Stimulated activated naive CD8-positive, alpha-beta T cell treated with anti-CD3 and anti-CD28 coated beads, Interleukin-15, Interleukin-2, amounts not matched to agents 100 U/mL and 50 U/mL, for 24 hours (primary cell): ENCODE measurements at regions not wholly inside any gene's neighbourhood (a gene's known extent, or its start where the extent isn't known, plus 50 kb on each side); places are given as distances from the start of the nearest gene placed in this dataset.
"Not testable (repeated sequence)": the region's sequence is repeated elsewhere in the genome, so short reads cannot be mapped to it uniquely, and the experiment has no call there.

Experiments used
- ATAC-seq: fragments of 150-1000 bp; cut with Tn5 transposase; one replicate; pipeline ENCODE4 v1.10.0; 2021
- DNase-seq: peaks from one replicate; pipeline ENCODE4 v3.0.0; 2021

DNA sequence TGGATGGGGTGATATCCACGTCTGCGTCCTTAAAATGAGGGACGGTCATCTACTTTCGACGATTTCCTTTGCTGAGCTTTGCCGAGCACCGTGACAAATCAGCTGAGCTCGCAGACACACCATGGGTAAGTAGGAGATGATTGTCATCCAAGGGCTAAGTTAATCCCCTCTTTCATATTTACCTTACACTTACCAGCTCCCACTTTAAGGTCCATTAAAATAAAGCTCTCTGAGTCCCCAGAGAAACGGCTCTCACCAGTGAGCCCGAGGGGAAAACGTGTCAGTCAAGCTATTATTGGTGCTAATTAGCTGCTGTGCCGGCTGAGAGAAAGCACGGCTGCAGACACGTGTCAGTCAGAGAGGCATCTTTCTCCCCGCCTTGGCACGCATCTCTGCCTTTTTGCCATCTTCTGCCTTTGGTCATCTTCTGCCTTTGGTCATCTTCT is 72.2 kb downstream of the CRLF2 start:
- no peak for DNase-seq

DNA sequence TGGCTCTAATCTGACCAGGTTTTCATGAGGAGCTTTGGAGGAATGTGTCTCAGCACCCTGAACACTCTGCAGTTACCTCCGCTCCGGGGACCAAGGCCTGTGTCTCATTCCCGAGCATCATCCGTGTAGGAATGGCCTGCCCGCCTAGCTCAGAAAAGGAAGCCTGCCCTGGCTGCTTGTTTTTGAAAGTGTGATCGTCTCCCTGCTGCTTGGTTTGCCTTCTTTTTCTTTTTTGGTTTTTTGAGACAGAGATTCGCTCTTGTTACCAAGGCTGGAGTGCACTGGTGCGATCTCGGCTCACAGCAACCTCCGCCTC is 73.3 kb downstream of the CRLF2 start:
- ATAC-seq: no peak
- DNase-seq: no peak

More for the DNA sequence above, 72.2 kb downstream of the CRLF2 start:
- no peak for ATAC-seq

DNA sequence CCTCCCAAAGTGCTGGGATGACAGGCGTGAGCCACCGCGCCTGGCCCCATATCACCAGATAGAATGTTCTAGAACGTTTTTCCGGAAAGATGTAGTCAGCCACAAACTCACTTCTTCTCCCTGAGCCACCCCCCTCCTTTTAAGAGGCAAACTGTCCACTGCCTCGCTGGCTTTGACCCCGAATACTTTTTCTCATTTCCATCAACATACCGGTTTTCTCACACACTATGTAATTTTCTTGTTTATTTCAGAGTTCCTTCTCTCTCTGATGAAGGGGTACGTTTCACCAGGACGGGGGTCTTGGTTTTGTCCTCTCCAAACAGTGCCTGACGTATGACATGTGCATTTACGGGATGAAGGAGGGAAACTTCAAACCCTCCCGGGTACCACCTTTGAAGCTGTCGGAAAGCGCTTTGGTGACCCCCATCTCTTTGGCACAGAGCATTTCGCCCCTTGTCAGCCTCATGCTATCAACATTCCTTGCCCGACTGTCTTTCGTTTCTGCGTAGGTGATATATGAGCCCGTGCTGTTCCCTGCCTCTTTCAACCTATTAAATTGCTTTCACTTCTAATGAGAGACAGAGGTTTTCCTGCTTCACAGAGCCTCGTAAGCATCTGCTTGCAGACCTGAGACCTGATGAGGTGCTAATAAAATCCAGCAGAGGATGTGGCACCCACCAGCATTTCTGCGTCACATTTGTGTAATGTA is 73.8 kb downstream of the CRLF2 start:
- DNase-seq (no peak), ATAC-seq (no peak)

DNA sequence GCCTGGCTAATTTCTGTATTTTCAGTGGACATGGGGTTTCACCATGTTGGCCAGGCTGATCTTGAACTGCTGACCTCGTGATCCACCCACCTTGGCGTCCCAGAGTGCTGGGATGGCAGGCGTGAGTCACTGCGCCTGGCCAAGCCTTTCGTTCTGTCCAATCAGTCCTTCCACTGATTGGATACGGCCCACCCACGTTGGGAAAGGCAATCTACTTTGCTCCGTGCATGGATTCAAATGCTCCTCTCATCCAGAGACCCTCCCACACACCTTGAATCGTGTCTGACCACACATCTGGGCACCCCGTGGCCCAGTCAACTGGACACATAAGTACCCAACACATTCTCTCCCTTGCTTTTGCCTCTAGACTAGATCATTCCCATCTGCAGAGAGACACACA is 74.9 kb downstream of the CRLF2 start:
- ATAC-seq (no peak), DNase-seq (no peak)

DNA sequence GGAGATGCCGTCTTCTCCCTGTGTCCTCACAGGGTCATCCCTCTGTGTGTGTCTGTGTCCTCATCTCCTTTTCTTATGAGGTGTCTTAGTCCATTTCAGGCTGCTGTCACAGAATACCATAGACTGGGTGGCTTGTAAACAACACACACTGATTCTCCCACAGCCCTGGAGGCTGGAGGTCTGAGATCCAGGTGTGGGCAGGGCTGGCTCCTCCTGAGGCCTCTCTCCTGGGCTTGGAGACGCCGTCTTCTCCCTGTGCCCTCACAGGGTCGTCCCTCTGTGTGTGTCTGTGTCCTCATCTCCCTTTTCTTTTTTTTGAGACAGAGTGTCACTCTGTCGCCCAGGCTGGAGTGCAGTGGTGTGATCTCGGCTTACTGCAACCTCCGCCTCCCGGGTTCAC is 75.9 kb downstream of the CRLF2 start:
- ATAC-seq, DNase-seq: not testable (repeated sequence)

DNA sequence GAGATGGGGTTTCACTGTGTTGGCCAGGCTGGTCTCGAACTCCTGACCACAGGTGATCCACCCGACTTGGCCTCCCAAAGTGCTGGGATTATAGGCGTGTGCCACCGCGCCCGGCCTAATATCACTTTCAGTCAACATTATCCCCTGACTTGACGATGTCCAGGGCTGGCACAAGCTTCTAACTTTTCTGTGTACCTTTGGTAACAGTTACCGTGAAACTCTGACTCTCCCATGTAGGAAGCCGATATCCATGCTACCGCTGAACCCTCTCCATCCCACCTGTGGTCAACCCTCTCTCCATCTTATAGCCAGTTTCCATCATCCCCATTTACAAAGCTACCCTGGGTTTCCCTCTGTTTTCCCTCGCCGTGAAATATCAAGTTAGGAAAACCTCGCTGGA is 77.5 kb downstream of the CRLF2 start:
- ATAC-seq (no peak), DNase-seq (no peak)

DNA sequence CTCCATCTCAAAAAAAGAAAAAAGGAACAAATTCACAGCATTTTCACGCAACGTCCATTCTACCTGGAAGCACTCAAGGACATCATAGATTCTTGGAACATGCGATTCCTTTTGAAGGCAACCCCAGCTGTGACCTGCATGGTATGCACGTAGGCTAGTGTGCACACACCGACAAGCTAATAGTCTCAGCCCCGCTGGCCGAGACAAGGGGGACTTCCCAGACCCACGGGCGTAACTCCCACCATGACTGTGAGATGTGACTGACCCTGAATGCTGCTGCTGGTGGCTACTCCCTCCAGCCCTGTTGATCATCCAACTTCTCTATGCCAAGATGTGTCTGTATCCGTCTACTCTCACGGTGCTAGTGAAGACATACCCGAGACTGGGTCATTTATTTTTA is 78.3 kb downstream of the CRLF2 start:
- DNase-seq (no peak), ATAC-seq (no peak)

DNA sequence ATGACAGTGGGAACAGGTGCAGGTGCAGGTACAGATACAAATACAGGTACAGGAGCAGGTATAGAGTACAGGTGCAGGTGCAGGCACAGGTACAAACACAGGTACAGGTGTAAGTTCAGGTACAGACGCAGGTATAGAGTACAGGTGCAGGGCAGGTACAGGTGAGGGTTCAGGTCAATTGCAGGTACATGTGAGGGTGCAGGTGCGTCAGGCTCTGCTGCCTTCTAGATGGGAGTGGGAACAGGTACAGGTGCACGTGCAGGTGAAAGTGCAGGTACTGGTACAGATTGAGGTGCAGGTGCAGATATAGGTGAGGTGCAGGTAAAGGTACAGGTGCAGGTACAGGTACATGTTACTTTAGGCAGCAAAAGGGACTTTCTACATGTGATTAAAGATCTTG is 85.7 kb downstream of the CRLF2 start:
- no peak for ATAC-seq

DNA sequence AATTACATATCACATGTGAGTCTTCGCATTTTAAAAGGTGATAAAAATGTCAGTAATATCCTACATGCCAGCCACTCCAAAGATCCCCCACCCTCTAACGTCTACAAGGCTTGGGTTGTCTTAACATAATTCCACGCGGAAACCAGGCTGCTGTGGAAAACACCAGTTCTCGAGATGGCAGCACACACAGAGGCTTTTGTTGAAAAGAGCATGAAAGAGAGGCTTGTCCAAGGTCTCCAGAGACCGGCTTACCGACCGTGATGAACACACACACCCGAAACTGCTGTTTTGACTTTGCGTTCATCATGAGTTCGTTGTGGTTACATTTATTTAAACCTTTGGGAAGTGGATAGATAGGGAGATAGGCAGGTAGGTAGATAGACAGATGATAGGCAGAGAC is 87.9 kb downstream of the CRLF2 start:
- no peak for DNase-seq
- ATAC-seq: no peak

More for the DNA sequence above, 85.7 kb downstream of the CRLF2 start:
- DNase-seq: no peak

DNA sequence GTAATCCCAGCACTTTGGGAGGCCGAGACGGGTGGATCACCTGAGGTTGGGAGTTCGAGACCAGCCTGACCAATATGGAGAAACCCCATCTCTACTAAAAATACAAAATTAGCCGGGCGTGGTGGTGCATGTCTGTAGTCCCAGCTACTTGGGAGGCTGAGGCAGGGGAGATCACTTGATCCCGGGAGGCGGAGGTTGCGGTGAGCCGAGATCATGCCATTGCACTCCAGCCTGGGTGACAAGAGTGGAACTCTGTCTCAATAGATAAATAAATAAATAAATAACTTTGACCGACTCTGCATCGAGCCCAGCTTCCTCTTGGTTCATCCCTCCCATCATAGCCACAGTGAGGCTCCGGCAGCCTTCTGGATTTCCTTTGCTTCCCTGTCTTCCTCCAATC is 89.6 kb downstream of the CRLF2 start:
- ATAC-seq, DNase-seq: not testable (repeated sequence)

DNA sequence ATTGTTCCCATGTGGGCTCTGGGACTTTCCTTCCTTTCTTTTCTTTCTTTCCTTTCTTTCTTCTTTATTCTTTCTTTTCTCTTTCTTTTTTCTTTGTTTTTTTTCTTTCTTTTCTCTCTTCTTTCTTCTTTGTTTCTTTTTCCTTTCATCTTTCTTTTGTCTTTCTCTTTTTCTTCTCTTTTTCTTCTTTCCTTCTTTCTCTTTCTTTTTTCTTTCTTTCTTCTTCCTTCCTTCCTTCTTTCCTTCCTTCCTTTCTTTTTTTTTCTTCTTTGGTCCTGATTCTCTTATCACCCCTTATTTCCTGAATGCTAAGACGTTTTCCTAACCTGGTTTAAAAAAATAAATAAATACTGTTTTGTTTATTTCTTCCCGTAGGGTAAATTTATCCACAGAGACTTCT is 93.2 kb downstream of the CRLF2 start:
- DNase-seq: no peak
- no peak for ATAC-seq

DNA sequence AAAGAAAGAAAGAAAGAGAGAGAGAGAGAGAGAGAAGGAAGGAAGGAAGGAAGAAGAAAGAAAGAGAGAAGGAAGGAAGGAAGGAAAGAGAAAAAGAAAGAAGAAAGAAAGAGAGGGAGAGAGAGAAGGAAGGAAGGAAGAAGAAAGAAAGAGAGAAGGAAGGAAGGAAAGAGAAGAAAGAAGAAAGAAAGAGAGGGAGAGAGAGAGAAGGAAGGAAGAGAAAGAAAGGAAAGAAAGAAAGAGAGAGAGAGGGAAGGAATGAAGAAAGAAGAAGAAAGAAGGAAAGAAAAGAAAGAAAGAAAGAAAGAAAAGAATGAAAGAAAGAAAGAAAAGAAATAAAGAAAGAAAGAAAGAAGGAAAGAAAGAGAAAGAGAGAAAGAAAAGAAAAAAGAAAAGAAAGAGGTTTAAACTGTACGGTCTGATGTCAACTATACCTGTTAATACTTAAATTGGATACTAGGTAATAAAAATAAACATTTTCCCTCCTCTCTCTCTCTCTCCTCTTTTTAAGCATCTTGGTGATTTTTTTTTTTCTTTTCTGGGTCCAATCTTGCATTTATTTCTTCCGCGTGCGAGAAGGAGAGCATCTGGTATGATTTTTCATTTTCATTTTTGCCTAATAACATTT is 93.8 kb downstream of the CRLF2 start:
- DNase-seq (no peak), ATAC-seq (no peak)

DNA sequence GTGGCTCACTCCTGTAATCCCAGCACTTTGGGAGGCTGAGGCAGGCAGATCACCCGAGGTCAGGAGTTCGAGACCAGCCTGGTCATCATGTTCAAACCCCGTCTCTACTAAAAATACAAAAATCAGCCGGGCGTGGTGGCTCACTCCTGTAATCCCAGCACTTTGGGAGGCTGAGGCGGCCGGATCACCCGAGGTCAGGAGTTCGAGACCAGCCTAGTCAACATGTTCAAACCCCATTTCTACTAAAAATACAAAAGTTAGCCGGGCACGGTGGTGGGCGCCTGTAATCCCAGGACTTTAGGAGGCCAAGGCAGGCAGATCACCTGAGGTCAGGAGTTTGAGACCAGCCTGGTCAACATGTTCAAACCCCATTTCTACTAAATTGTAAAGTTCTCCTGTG is 97.0 kb downstream of the CRLF2 start:
- DNase-seq, ATAC-seq: not testable (repeated sequence)

DNA sequence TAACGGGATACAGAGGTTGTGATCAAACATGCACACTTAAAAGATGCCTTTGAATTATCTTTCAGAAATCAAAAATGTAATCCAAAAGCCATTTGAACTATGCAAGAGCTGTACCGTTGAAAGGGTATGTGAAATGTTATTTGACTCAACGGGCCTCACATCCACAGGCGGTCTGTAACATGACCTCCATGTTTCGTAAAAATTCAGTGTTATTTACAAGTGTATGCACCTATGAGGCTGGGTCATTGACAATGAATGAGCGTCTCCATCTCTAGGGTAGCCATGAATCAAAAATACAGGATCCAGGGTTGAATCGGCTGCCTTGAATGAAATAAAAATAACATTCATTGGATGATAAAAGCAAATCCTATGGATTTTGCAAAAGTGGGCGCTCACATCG is 100.1 kb downstream of the CRLF2 start:
- DNase-seq: no peak
- ATAC-seq: no peak

DNA sequence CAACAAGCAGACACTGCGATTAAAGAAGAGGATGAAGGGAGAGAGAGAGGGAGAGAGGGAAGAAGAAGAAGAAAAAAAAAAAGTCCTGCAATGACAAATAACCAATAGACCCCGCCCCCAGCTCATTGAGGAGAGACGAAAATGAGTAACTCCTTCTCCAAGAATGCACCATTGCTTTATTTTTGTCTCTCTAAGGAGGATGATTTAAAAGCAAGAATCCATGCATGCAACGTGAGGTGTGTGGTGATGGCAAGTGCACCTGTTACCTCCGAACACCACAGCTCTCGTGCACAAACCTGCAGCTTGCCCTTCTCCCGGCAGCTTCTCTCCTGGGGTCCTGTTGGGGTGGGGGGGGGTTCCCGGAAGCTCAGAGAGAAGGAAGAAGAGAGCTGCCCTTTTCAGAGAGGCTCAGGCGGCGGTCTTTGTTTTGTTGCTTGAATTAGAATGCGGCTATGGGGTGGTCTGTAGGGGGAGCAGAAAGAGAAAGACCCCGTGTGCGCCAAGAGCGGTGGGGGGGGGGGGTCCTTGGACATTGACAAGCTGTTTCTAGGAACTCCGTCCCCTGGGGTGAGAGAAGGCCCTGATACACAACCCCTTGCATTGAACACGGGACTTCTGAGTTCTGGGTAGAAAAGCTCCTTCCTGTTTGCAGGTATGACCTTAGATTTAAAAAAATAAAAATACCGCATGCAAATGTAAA is 100.7 kb downstream of the CRLF2 start:
- ATAC-seq: no peak
- no peak for DNase-seq

DNA sequence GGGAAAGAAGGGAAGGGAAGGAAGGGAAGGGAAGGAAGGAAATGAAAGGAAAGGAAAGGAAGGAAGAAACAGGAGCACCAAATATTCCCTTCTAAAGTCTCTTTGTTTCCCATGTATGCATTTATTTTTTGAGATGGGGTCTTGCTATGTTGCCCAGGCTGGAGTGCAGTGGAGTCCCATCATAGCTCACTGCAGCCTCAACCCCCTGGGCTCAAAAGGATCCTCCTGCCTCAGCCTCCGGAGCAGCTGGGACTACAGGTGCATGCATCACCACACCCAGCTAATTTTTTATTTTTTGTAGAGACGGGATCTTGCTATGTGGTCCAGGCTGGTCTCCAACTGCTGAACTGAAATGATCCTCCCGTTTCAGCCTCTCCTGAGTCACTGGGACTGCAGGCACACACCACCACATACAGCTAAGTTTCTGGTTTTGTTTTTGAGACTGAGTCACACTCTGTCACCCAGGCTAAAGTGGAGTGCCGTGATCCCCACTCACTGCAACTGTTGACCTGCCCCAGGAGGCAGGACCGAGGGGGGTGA is 102.8 kb downstream of the CRLF2 start:
- DNase-seq (no peak), ATAC-seq (no peak)

DNA sequence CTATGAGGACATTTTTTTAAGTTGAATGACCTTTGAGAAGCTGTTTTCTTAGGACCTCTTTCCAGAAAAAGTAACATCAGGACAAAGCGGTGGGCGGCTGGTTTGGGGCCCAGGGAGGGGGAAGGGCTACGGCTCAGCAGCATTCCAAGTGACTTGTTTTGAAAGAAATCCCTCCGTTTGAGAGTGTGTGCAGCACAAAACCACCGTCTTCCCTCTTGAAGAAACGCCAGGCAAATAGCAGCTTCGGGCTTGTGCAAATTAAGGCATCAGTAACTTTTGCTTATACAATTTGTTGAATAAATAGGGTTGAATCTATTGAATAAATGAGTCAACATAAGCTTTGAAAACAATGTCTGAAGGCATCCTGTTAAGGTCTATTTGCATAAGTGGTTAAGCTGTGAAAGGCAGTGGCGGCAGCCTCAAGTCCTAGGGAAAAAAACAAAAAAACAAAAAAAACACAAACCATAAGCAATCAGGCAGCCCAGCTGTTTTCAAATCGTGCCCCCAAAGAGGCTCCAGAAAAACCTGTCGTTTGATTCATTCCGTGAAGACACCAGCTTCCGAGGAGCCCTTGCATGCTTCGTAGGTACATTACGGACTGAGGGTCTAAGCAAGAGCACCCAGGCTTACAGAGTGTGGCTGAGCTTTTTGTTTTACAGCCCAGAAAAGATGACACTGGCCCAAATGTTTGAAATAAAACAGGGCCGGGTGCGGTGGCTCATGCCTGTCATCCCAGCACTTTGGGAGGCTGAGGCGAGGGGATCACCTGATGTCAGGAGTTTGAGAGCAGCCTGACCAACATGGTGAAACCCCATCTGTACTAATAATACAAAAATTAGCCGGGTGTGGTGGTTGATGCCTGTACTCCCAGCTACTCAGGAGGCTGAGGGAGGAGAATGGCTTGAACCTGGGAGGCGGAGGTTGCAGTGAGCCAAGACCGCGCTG is 103.7 kb downstream of the CRLF2 start:
- DNase-seq (no peak), ATAC-seq (no peak)

DNA sequence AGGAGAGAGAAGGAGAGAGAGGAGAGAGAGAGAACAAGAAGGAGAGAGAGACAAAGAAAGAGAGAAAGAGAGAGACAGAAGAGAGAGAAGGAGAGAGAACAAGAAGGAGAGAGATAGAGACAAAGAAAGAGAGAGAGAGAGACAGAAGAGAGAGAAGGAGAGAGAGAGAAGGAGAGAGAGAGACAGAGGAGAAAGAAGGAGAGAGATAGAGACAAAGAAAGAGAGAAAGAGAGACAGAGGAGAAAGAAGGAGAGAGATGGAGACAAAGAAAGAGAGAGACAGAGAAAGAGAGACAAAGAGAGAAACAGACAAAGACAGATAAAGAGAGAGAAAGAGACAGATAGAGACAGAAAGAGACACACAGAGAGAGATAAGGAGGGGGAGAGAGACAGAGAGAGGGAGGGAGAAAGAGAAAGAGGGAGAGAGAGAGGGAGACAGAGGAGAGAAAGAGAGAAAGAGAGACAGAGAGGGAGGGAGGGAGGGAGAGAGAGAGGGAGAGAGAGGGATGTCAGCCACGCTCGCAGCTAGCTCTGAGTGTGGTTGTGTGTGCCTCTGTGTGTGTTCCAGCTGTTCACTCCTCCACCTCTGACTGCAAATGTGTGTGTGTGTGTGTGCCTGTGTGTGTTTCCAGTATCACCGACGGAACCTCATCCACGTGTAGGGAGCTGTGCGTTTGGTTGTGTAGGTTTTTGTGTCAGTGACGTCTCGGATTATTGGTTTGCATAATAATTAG is 105.8 kb downstream of the CRLF2 start:
- ATAC-seq: no peak
- DNase-seq: no peak

DNA sequence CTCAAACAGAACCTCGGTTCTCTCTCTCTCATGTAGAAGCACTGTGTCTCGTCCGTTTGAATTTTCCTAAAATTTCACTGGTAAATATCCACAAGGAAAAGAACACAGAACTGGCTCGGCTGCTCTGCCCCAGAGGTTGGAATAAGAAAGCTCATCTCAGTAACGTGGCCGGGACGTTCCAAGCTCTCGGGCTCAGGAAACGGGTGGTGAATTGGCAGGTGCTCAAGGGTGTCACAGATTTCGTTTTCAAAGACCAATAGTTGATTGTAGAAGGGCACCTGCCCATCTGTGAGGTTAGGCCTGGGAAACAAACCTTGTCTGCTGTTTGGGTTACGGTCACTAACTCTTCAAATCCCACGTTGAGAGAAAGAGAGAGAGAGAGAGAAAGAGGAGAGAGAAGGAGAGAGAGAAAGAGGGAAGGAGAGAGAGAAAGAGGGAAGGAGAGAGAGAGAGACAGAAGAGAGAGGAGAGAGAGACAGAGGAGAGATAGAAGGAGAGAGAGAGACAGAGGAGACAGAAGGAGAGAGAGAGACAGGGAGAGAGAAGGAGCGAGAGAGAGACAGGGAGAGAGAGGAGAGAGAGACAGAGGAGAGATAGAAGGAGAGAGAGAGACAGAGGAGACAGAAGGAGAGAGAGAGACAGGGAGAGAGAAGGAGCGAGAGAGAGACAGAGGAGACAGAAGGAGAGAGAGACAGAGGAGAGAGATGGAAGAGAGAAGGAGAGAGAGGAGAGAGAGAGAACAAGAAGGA is 106.6 kb downstream of the CRLF2 start:
- ATAC-seq (no peak), DNase-seq (no peak)

DNA sequence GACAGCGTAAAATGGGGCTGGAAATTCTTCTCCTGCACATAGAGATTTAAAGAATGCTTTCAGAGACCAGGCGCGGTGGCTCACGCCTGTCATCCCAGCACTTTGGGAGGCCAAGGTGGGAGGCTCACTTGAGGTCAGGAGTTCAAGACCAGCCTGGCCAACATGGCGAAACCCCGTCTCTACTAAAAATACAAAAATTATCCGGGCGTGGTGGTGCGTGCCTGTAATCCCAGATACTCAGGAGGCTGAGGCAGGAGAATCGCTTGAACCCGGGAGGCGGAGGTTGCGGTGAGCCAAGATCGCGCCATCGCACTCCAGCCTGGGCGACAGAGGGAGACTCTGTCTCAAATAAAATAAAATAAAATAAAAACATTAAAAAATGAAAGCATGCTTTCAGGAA is 107.4 kb downstream of the CRLF2 start:
- ATAC-seq, DNase-seq: not testable (repeated sequence)

DNA sequence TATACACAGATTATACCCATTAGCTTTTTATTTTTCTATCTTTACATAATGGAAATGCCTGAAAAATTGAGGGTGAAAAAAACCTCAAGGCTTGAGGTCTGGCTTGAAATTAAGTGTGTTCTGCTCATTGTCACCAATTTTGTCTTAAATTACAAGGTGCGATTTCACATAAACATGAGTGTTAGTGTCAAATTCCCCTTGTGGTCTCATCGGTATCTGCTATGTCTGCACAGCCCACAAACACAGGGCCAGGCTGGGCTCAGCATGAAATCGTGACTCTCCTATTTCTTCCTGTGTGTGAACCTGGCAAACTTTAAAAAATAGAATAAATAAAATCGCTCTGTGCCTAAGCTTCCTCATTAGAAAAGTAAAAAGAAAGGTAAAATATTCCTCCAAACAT is 109.1 kb downstream of the CRLF2 start:
- DNase-seq: no peak
- no peak for ATAC-seq
